ENCODE measurements at regions not wholly inside any gene's neighbourhood (a gene's known extent, or its start where the extent isn't known, plus 50 kb on each side); places are given as distances from the start of the nearest gene placed in this dataset.

DNA sequence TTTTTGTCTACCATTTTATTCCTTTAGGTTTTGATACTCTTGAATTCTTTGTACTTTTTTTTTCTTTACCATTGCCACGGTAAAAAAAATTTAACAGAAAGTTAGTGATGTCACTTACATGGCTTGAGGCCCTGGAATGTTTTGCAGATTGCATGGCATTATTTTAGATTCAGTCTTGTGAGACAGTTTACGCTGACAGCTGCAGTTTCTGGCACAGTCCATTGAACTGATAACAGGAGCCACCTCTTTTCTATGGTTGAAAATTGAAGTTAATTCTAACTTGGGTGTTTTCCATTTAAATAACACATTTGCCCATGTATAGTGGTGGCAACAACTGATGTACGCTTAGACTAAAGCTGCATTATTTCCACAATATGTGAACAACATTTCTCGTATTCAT is 1028.5 kb downstream of the CDH18 start:
- no peak for TF ChIP-seq CTCF (IDR thresholded peaks at IDR 0.05)
- no peak for TF ChIP-seq POLR2AphosphoS5 (IDR thresholded peaks at IDR 0.05)

Data from breast epithelium (tissue), 3 donors.